ENCODE measurements at regions not wholly inside any gene's neighbourhood (a gene's known extent, or its start where the extent isn't known, plus 50 kb on each side); places are given as distances from the start of the nearest gene placed in this dataset.
A peak's percentile ranks its signal among the peaks of the same experiment; 100 is the strongest.

GRCh38 chr18:27695503-27695902 lies 481.4 kb downstream of the CDH2 start:
- no peak for DNase-seq (ENCODE audit: low spot score)

DNA sequence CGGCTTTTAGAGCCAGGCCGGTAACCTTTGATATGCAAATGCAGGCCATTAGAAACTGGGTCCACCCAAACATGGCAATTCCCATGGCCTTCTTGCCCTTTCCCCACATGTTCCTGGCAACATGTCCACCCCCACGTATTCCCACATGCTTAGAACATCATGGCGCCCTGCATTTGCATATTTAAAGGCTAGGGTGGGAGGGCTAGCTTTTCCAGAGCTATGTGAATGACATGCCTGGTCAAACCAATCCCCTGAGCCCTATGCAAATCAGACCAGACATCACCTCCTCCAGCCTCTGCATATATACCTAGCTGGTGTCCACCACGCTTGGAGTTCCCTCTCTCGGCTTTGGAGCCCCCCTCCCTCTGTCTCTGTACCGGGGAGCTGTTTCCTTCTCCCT lies 481.9 kb downstream of the CDH2 start:
- DNase-seq (ENCODE audit: low spot score), result no peak

DNA sequence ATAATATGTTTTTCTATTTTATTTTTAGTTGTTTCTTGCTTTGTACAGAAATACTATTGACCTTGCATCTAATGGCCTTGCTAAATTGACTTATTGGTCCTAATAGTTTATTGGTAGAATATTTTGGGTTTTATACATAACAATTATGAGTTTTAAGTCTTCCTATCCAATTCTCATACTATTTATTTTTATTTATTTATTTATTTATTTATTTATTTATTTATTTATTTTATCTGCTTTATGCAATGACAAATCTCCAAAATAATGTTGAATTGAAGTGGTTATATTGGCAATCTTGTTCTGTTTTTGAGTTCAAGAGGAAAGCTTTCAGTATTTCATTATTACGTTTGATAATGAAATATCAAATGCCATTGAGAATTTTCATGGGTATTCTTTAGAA lies 488.3 kb downstream of the CDH2 start:
- DNase-seq (ENCODE audit: low spot score), result no peak

GRCh38 chr18:27687351-27687979 lies 489.5 kb downstream of the CDH2 start:
- DNase-seq (ENCODE audit: low spot score), result no peak

- DNase-seq (ENCODE audit: low spot score), result peak; percentile 48
These were observed 491.0 kb downstream of the CDH2 start for GRCh38 chr18:27685807-27686412.

DNA sequence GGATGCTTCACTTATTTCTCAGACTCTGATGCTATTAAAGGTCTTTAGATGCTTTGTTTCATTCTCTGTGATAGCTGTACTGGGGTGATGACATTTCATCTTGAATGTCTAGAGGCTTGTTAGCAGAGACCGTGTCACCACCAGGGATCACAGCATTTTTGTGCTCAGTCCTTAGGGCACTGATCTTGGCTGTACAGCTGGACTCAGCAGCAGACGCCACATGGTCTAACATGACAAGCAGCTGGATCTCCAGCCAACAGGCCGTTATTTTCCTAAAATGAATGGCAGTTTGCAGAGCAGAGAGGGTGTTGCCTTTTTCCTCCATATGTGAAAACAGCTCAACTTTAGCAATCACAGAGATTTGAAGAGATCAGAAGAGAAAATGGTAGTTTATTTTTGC lies 491.8 kb downstream of the CDH2 start:
- DNase-seq (ENCODE audit: low spot score), result no peak

DNA sequence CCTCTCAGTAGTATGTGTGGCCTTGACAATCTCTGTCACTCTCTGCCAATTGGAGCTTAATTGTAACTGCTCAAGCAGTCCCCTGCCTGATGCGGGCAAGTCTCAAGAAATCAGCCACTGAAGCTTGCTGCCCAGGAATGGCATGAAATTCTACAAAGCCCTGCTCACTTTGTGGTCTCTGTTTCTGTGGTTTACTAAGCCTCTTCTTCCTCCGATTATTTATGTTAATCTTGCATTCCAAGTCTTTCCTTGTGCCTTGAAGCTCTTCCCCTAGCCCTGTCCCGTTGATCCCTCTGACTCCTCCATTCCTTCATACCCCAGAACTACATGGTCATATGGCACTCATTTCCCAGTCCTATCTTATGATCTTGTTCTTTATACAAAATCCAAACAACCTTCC lies 489.3 kb upstream of the CHST9 start:
- no peak for DNase-seq (ENCODE audit: low spot score)

DNA sequence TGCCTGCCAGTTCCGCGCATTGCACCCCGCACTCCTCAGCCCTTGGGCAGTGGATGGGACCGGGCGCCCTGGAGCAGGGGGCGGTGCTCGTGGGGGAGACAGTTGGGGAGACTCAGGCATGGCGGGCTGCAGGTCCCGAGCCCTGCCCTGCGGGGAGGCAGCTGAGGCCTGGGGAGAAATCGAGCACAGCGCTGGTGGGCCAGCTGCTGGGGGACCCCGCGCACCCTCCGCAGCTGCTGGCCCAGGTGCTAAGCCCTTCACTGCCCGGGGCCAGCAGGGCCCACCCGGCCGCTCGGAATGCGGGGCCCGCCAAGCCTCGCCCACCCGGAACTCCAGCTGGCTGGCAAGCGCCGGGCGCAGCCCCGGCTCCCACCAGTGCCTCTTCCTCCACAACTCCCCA lies 488.8 kb upstream of the CHST9 start:
- no peak for DNase-seq (ENCODE audit: low spot score)

GRCh38 chr18:27668158-27668557 lies 483.1 kb upstream of the CHST9 start:
- DNase-seq (ENCODE audit: low spot score), result peak; percentile 6

DNA sequence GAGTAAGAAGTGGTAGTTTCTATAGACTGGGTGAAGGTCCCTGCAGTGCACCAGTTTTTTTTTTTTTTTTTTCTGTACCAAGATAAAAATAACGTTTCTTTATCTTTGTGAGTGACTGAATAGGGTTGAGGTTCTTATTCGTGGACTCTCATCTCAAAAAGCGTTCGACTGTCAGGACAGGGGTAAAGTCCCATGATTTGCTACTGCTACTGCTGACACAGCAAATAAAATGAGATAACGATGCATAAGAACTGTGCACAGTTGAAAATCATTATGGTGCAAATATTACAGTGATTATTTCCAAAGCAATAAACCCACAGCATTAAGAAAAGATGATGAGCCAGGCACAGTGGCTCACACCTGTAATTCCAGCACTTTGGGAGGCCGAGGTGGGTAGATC lies 482.0 kb upstream of the CHST9 start:
- DNase-seq (ENCODE audit: low spot score), result no peak

GRCh38 chr18:27666016-27666415 lies 480.9 kb upstream of the CHST9 start:
- no peak for DNase-seq (ENCODE audit: low spot score)

DNA sequence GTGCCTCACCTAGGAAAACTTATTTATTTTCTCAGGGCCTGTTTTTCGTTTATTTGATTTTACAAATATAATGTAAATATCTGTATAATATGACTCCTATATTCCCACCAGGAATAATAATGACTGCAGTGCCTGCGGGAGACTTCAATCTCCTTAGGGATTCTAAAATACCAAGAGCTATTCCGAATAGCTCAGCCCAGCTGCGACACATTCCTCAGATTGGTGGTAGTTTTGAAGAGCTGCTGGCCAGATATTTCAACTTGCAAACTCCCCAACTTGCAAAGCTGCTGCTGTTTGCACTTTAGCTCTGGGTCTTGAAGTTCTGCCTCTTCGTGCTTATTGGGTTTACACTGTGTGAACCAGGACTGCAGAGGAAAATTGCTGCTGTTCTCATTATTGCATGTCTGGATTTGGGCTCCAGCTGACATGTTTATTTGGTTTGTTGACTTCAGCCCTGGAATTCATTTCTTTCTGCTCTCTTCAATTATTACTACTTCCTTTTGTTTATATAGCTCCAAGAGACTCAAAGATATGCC lies 480.2 kb upstream of the CHST9 start:
- DNase-seq (ENCODE audit: low spot score), result no peak

DNA sequence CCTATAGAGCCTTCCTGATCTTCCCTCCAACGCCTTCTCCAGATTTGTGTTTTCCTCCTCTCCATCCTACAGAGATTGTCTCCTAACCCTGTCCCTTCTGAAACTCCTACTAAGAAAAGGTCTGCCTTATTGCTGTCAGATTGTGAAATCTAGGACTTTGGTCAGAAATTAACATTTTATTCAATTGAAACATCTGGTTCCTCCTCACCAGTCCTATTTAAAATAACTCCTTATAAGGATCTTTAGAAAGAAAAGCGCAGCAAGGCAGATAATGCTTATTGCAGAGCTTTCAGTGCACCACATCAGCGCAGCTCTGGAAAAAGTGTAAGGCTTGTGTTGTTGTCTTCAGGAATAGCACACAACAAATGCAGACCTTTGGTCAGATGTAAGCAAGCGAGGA lies 477.8 kb upstream of the CHST9 start:
- no peak for DNase-seq (ENCODE audit: low spot score)

- DNase-seq (ENCODE audit: low spot score), result no peak
These were observed 477.4 kb upstream of the CHST9 start for GRCh38 chr18:27662537-27662936.

DNA sequence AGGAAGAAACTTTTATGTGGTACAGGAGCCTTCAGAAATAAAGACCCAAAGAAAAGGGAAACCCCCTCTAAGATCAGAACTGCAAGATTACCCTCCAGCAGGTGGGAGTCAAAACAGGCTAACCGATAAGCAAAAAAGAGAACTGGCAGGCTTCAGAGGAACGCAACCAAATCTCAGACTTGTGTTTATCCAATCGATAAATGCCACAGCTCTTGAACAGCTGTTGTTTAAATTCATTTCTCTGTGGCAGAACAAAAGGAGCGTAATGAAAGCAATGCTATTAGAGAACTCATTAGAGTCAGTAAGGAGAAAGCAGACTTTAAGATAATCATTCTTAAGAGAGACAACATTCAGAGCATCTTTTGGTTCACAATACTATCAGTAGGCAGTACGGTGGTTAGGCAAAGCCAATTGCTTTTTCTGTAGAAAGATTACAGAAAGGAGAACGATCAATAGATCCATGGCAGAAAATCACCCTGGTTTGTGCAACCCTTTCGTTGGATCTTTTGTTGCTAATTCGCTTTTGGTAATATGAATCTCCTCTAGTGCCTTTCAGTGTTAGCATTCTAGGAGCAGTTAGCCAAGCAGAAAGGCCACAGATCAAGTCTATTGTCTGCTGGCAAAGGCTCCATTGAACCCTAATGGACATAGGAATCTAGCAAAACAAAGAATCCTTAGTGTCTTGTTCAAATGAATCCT lies 476.4 kb upstream of the CHST9 start:
- DNase-seq (ENCODE audit: low spot score), result no peak

DNA sequence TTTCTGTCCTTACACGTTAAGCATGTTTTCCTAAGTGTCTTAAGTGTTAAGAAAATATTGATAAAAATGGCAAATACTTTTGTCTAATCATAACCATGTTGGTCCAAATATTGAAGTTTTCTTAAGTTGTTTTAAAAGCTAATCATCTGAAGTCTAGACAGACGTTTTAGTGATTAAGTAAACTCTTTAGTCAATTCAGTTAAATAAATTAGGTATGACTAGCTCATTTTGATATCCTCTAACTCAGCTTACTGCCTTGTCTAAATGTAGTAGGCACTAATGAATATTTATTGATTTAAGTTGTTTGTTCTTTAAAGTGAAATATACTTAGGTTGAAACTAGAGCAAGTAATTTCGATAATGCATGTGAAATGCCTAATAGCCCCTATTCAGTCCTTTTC lies 471.8 kb upstream of the CHST9 start:
- DNase-seq (ENCODE audit: low spot score), result no peak

DNA sequence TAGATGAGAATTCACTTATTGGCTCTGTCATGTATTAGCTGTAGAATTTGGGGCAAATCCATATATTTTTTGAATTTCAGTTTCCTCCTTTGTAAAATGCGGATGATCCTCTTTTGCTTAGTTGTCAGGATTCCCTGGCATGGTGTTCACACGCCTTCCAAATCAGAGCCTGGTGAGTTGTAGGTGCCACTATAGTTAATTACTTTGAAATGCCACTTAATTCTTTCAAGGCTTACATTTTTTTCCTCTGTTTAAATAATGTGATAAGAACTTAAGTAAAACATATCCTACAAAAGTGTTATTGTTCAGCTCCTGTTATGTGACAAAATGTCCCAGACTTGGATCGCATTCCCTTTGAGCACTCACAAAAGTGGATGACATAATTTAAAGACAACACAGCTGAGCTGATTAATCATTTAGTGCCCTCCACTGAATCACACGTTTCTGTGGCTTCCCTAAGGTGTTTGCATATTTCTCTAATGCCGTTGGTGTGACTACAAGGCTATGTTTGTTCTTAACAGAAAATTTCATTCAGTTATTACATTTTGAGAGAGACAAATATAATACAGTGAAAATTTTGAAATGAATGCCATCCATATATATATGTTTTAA lies 471.2 kb upstream of the CHST9 start:
- no peak for DNase-seq (ENCODE audit: low spot score)

- DNase-seq (ENCODE audit: low spot score), result no peak
These were observed 468.1 kb upstream of the CHST9 start for GRCh38 chr18:27653247-27653646.

DNA sequence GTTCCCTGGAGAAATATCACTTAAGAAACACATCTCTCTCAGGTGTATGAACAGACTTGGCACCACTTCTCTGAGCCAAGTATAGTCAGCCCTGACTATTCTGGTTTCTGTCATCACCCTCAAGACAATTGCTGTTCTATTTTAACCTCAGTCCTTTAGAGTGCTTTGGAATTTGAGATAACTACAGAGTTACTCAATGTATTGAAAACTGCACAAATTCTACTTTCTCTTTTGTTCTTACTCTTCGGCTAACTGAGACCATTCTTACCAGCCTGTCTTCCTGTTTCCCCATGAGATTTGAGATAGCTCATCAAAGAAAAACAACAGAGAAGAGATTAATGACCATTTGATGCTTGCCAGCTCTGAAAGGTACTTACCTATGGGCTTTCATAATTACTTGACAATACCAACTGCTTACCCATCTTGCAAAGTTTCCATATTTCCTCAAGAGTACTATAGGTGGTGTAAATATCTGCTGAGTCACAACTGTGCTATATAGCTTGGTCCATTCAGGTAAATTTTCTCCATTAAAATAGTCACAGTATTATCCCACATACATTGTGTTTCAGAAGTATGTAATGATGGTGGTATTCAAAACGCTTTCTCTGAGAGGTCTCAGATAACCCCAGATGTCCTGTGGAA lies 467.5 kb upstream of the CHST9 start:
- DNase-seq (ENCODE audit: low spot score), result no peak

DNA sequence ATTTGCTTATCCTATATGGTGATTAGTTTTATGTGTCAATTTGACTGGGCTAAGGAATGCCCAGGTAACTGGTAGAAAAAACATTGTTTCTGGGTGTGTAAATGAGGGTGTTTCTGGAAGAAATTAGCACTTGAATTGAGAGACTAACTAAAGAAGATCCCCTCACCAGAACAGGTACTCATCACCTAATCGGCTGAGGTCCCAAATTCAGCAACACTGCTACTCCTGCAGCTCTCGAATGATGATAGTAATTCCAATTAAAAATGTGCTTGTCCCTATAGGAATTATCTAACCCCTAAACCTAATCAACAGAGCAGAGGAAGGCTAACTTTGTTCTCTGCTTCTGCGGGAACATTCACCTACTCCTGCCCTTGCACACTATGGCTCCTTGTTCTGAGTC lies 464.5 kb upstream of the CHST9 start:
- DNase-seq (ENCODE audit: low spot score), result no peak

- DNase-seq (ENCODE audit: low spot score), result no peak
These were observed 460.8 kb upstream of the CHST9 start for GRCh38 chr18:27645929-27646328.

GRCh38 chr18:27636576-27637085 lies 451.5 kb upstream of the CHST9 start:
- DNase-seq (ENCODE audit: low spot score), result no peak
